ENCODE measurements at regions not wholly inside any gene's neighbourhood (a gene's known extent, or its start where the extent isn't known, plus 50 kb on each side); places are given as distances from the start of the nearest gene placed in this dataset.

- TF ChIP-seq GABPA (IDR thresholded peaks at IDR 0.05; ENCODE audit: low read depth, low read length) (no peak), GABPA (CRISPR knock-in tag; IDR thresholded peaks at IDR 0.05; ENCODE audit: low read depth) (no peak), REL (CRISPR knock-in tag; conservative IDR thresholded peaks at IDR 0.05) (no peak), SRF (IDR thresholded peaks at IDR 0.05; ENCODE audit: low read depth, low read length) (no peak), ADNP (CRISPR knock-in tag; IDR thresholded peaks at IDR 0.05) (no peak)
Measured at GRCh38 chr5:9905661-9906060, 275.5 kb upstream of the TAS2R1 start.
